GM21737 (cell line): ENCODE measurements at regions not wholly inside any gene's neighbourhood (a gene's known extent, or its start where the extent isn't known, plus 50 kb on each side); places are given as distances from the start of the nearest gene placed in this dataset.

ENCODE experiments used
- ATAC-seq: cut with Tn5 transposase; IDR thresholded peaks from one replicate; pipeline ENCODE4 v1.9.1; 2021; ENCODE audit warnings: mild to moderate bottlenecking, moderate library complexity; ENCODE audit not compliant: unreplicated experiment

- ATAC-seq = no peak
These were observed 79.6 kb upstream of the RNU6ATAC start for GRCh38 chr9:134243778-134244467.

DNA sequence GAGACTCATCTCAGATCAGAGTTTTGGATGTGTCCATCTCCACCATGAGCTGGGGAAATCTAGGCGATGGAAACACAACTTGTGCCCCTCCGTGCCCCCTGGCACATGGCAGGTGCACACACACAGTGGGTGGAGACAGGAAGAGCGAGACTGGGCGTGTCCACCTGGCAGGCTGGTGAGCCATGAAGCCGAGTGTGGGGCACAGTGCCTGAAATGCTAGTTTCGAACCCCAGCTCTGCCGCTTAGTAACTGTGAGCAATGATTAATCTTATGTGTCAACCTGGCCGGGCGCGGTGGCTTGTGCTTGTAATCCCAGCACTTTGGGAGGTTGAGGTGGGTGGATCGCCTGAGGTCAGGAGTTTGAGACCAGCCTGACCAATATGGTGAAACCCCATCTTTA lies 80.8 kb upstream of the RNU6ATAC start:
- no peak for ATAC-seq

DNA sequence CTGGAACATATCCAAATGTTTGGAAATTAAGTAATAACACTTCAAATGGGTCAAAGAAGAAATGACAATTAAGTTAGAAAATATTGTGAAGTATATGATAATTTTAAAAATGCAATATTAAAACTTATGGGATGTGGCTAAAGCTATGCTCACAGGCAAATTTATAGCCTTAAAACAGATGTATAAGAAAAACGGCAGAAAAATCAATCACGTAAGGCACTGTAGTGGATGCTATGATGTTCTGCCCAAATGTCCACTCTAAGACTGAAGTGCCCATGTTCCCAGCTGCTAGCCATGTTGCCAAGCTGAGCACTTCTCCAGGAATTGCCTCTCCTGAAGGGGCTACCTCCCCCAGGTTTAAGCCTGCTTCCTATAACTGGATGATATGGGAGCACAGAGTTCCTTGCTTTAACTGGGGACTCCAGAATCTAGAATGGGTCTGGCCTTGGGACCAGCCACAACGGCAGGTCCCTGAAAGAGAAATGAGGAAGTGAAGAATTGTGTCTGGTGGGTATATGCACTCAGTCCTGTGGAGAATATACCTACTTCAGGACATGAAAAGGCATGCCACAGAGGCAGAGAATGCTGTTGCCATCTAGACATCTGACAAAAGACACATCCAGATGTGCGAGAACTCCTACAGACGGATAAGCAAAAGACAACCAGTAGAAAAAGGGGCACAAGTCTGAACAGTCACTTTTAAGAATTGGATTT lies 78.2 kb upstream of the RXRA start:
- no peak for ATAC-seq

DNA sequence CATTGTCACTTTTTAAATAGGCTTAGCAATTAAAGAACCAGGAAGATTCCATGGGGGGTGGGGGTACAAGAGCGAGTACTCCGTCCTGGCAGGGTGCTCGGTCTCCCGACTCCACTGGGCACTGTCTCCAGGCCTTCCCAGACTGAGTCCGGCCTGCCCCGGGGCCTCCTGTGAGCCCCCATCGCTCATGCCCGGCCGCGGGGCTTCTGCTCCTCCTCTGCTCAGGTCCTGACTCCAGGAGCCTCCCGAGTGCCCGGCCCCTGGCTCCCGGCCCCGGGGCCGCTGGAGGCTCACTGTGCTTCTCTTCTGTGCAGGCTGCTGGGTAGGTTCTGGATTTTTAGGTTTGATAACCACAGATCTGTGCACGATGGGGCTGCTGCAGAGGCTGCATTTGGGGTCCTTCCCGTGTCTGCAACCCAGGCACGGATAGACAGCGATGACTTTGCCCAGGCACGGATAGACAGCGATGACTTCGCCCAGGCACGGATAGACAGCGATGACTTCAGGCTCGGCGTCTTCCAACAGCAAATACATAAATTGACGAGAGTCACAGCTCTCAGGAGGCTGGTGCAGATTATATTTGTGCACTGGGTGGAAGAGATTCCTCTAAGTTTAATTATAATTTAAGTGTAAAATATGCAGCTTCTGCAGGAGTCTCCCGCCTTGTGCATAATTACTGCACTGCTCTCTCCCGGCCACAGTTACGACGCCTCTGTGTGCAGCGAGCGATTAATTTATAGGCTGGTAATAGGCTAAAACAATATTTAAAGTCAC lies 74.8 kb upstream of the RXRA start:
- ATAC-seq = no peak

DNA sequence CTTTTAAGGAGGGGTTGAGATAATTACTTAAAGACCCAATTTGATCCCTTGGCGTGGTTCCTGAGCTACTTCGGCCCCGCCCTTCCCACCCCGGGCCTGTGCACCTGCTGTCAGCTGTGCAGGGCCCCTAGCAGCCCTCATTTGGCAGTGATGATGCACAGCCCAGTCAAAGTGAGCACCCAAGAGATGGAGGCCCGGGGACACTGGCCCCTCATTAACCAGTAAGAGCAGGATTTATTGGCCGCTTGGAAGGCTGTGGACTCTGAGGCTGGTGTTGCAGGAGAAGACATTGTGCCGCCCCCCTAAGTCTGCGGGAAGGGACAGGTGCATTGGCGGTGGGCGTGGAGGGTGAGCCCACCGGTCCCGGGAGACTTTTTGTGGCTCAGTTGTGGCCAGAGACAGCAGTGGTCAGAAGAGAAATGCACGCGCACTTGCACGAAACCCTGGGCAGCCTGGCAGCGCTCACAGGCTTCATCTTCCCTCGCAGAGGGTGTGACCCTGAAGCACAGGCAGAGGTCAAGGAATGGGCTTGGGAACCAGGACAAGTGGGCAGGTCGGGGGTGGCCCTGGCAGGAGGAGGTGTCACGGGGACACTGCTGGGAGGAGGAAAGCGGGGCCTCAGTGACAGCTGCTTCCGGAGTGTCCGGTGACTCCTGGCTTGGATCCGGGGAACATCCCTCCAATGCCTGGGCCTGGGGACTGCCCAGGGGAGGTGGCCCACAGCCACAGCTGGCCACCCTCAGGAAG lies 74.0 kb upstream of the RXRA start:
- no peak for ATAC-seq

GRCh38 chr9:134253606-134254205 lies 72.5 kb upstream of the RXRA start:
- no peak for ATAC-seq

DNA sequence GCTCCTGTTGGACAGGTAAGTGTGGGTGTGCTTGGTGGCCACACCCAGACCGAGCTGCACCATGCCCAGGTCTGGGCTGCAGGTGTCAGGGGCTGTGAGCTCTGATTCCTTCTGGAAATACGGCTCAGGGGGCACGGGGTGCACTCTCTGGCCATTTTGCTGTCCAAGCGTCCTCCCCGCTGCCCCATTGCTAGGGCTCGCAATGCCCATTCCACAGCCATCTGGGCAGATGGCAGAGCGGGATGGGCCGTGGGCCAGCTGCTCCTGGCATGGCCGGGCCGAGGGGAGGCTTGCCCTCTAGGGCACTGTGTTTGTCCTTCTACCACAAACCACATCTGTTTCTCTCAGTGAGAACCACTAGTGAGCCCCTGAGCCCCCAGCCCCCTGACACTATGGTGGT lies 67.9 kb upstream of the RXRA start:
- no peak for ATAC-seq

DNA sequence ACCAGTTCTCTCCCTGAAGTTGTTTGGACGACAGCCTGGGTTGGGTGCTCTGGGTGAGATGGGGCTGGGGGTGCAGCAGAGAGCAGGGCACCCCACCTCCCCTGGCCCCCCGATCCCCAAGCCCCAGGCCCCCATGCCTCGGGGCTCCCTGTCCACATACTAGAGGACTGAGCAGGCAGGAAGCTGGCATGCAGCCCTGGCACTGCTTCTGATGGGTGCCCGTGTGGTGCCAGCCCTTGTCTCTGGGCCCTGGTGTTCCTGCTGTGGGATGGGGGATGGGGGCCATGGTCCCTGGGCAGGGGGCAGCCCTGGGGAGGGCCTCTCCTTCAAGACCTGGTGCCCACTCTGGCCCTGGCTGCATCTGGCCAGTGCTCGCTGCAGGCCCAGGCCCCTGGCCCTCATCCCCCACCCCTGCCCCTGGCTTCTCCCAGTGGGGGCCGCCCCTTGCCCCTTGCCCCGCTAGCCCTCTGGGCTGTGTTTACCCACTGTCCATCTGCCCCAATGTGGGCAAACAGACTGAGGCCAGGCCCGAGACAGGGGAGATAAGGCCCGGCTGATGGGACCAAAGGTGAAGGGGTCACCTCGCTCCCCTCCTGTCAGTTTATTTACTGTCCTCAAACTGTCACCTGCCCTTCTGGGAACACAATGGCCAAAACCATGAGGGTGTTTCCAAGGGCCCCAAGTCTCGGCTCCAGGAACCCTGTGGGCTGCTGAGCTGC lies 67.3 kb upstream of the RXRA start:
- ATAC-seq = no peak

GRCh38 chr9:134259708-134260107 lies 66.5 kb upstream of the RXRA start:
- ATAC-seq = no peak

DNA sequence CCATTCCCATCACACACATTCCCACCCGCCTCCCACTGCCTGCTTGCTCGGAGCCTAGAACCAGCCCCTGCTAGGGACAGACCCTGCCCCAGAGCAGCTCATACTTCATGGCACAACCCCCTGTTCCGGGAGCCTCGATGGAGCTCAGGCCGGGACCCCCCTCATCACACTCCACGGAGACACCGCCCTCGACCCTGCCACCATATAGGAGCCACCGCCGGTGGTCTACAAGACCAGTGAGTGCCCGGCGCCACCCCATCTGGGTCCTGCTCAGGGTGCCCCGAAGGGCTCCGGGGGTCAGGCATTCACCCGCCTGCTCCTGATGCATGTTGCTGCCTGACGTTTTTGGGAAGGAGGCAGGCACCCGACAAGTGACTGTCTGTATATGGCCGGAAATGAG lies 65.5 kb upstream of the RXRA start:
- no peak for ATAC-seq

GRCh38 chr9:134262035-134262434 lies 64.2 kb upstream of the RXRA start:
- no peak for ATAC-seq

DNA sequence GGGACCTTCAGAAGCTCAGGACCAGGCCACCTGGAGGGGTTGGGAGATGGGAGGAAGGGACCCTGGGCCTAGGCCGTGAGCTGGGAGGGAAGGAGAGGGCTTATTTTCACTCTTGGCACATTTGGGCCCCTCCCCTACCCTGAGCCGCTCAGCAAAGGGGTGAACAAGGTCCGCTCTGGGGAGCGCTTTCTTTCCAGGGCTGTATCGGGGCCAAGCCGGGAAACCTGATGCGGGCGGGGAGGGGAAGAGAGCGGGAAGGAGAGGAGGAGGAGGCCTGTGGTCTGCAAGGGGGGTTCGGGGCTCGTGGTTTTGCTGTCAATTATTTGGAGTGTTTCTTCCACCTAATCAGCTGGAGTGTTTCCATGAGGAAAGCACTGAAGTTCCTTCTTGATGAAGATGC lies 62.7 kb upstream of the RXRA start:
- ATAC-seq = no peak

DNA sequence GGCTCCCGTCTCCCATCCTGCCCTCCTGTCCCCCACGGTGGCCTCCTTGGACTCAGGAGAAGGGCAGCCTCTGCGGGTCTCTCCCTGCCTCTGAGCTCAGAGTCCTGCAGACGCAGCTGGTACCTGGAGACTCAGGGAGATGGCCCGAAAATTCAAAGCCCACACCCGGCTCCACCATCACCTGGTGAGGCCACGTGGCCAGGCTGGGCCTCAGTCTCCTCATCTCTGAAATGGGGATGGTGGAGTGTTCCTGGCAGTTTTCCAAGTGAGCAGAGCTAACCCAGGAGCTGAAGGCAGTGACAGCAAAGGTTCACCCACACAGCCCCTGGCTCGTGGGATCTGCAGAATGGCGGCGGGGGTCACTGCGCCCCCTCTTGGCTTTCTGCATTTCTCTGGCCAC lies 62.1 kb upstream of the RXRA start:
- no peak for ATAC-seq

DNA sequence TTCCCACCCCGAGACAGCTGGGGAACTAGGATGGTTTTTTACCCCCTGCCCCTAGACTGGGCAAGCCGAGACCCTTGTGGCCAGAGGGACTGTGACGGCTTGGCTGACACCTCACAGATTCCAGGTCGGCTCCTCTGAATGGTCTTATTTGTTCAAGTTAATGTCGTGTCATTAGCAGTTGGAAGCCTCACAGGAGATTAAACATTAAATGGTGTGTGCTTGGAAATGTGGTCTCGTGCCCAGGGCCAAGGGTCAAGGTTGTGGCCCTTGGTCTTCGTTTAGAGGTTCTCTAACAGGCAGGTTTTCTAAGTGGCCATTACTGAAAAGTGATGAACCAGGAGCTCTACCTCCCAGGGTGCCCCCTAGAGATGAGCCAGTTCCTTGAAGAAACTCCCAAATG lies 61.2 kb upstream of the RXRA start:
- ATAC-seq = no peak

DNA sequence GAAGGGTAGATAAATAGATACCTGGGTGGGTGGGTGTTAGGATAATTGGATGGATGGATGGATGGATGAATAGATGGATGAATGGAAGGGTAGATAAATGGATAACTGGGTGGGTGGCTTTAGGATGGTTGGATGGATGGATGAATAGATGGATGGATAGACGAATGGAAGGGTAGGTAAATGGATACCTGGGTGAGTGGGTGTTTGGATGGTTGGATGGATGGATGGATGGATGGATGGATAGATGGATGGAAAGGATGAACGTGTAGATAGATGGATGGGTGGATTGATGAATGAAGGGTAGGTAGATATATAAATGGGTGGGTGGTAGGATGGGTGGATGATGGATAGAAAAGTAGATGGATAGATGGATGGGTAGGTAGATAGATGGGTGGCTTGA lies 59.8 kb upstream of the RXRA start:
- ATAC-seq = no peak

DNA sequence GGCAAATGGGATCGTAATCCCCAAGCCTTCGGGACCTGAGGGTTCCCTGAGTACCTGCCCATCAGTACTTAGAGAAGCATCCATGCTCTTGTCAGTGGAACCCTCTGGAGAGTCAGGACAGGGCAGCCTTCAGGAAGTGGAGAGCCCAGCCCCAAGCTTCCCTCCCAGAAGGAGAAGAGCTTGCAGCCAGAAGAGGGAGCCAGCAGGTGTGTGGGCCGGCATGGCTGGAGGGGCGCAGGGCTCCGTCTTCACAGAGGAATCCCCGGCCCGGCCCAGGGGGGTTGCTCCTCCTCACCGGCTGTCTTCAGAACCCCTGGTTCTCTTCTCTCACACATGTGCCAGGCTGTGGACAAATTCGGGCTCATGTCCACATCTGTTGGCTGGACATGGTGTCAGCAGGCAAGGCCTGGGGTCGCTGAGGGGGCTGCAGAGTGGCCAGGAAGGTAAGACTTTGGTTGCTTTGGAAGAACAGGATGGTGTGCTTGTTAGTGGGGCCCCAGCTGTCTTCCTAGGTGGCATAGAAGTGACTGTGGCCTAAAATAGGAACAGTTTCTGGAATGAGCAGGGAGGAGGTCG lies 58.9 kb upstream of the RXRA start:
- ATAC-seq = no peak

DNA sequence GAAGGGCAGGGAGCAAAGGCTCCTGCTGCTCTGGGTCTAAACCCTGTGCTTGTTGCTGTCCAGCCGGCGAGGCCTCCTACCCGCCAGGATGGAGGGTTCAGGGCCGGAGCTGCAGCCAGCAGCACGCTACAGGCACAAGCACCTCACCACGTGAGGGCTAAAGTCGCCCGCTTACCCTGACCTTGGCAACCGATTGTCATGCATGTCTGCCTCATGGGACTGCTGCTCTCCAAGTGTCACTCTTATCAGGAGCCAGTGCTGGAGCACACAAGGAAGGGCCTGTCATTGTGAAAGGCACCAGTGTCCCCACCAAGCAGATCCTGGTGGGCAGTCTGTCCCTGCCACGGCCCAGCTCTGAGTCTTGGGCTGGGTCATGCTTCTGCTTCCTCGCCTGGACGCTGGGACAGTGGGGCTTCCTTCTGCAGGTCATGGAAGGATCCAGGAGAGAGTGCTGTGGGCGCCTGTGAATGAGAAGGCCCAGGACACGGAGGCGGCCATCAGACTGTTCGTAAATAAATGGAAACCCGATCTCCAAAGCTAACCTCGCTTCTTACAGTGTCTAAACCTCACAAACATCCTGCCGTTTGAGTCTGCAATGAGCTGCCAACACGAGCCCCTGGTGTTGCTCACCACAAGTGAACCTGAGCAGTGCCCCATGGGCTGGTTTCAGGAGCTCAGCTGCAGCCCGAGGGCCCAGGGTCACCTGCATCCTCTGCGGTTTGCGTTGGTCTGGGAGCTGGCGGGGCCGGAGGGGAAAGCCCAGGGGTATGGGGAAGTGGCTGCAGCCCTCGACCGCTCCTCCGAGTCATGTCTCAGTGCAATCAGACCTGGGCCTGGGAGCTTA lies 58.2 kb upstream of the RXRA start:
- ATAC-seq = peak; percentile 68

DNA sequence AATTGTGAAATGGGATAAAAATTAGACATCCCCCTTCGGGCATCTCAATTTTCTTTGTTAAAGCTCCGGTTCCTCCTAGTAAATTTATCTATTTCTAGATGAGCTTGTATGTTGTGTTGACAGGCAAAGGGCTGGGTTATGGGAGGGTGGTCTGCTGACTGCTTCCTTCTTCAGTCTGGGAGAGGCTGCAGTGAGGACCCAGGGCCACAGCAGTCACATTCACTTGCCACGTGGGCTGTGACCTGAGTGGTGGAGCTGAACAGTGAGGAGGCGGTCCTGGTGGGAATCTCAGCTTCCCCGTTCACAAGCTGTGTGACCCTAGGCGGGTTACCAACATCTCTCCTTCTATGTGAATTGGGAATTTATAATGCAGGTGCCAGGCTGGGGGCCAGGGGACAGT lies 57.5 kb upstream of the RXRA start:
- peak; percentile 8 for ATAC-seq
